C4-2B (cell line): ENCODE measurements at regions not wholly inside any gene's neighbourhood (a gene's known extent, or its start where the extent isn't known, plus 50 kb on each side); places are given as distances from the start of the nearest gene placed in this dataset.

ENCODE experiments used
- H3K27ac ChIP-seq: fragments of 450-650 bp; 2 replicates; pipeline ENCODE4 v1.5.1; 2017
- ZFX ChIP-seq: fragments of 450-650 bp; IDR thresholded peaks from 2 replicates; pipeline ENCODE4 v1.6.1; 2017
- TF ChIP-seq, protein P1 (sequence below): fragments of 450-650 bp; conservative IDR thresholded peaks from 2 replicates; pipeline ENCODE4 v1.5.1; 2017; ENCODE audit warnings: mild to moderate bottlenecking

DNA sequence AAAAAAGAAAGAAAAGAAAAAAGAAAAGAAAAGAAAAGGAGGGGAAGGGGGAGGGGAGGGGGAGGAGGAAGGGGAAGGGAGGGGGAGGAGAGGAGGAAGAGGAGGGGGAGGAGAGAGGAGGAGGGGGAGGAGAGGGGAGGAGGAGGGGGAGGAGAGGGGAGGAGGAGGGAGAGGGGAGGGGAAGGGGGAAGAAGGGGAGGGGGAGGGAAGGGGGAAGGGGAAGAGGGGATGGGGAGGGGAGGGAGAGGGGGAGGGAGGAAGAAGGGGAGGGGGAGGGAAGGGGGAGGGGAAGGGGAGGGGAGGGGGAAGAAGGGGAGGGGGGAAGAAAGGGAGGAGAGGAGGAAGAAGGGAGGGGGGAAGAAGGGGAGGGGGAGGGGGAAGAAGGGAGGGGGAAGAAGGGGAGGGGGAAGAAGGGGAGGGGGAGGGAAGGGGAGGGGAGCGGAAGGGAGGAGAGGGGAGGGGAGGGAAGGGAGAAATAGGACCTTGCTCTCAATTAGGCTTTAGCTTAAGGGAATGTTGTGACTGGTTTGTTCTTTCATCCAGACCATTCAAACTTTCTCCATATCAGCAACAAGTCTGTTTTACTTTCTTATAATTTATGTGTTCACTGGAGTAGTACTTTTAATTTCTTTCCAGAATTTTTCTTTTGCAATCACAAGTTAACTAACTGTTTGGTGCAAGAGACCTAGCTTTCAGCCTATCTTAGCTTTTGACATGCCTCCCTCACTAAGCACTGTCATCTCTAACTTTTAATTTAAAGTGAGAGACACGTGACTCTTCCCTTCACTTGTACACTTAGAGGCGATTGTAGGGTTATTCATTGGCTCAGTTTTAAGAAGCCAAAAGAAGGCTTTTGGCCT lies 76.5 kb upstream of the EGLN3 start:
- TF ChIP-seq ZFX, result no peak
- TF ChIP-seq, protein P1, sequence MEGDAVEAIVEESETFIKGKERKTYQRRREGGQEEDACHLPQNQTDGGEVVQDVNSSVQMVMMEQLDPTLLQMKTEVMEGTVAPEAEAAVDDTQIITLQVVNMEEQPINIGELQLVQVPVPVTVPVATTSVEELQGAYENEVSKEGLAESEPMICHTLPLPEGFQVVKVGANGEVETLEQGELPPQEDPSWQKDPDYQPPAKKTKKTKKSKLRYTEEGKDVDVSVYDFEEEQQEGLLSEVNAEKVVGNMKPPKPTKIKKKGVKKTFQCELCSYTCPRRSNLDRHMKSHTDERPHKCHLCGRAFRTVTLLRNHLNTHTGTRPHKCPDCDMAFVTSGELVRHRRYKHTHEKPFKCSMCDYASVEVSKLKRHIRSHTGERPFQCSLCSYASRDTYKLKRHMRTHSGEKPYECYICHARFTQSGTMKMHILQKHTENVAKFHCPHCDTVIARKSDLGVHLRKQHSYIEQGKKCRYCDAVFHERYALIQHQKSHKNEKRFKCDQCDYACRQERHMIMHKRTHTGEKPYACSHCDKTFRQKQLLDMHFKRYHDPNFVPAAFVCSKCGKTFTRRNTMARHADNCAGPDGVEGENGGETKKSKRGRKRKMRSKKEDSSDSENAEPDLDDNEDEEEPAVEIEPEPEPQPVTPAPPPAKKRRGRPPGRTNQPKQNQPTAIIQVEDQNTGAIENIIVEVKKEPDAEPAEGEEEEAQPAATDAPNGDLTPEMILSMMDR, result no peak
- H3K27ac ChIP-seq, result no peak overlapping the region

DNA sequence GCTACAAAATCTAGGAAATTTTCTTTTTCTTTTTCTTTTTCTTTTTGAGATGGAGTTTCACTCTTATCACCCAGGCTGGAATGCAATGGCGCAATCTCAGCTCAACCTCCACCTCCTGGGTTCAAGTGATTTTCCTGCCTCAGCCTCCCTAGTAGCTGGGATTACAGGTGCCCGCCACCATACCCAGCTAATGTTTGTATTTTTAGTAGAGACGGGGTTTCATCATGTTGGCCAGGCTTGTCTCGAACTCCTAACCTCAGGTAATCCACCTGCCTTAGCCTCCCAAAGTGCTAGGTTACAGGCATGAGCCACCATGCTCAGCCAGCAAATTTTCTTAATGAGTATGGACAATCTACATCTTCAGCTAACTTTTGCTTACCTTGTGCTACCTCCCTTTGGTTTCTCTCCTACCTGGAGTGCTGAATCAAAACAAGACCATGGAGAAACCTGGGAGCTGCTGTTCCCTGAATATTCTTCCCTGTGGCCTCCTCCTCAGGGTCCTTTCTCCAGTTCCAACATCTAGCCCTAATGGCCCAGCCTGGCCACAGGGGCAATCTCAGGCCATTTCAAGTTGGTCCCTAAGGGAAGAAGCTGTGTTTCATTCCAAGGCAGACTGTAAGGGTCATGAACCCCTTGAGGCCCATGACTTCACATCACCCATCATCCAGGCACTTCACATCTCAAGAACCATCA lies 74.6 kb upstream of the EGLN3 start:
- TF ChIP-seq ZFX, result no peak
- TF ChIP-seq, protein P1, result no peak

DNA sequence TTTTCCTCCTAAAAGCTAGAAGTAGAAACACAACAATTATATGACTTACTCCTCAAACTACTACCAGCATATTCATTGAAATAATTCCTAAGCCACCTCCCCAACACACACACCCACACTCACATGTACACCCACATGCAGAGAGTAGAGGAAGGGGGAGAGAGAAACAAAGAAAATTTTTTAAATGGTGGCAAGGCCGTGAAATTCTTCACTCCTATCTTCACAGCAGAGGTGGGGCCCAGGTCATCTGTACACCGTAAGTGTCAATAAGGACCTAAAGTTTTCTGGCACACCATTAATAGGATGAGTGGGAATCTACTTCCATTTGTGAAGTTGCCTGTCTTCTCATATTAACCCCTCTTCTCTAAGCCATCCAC lies 73.9 kb upstream of the EGLN3 start:
- H3K27ac ChIP-seq, result no peak overlapping the region
- no peak for TF ChIP-seq ZFX
- TF ChIP-seq, protein P1, result no peak

More for the DNA sequence above, 74.6 kb upstream of the EGLN3 start:
- H3K27ac ChIP-seq, result no peak overlapping the region

DNA sequence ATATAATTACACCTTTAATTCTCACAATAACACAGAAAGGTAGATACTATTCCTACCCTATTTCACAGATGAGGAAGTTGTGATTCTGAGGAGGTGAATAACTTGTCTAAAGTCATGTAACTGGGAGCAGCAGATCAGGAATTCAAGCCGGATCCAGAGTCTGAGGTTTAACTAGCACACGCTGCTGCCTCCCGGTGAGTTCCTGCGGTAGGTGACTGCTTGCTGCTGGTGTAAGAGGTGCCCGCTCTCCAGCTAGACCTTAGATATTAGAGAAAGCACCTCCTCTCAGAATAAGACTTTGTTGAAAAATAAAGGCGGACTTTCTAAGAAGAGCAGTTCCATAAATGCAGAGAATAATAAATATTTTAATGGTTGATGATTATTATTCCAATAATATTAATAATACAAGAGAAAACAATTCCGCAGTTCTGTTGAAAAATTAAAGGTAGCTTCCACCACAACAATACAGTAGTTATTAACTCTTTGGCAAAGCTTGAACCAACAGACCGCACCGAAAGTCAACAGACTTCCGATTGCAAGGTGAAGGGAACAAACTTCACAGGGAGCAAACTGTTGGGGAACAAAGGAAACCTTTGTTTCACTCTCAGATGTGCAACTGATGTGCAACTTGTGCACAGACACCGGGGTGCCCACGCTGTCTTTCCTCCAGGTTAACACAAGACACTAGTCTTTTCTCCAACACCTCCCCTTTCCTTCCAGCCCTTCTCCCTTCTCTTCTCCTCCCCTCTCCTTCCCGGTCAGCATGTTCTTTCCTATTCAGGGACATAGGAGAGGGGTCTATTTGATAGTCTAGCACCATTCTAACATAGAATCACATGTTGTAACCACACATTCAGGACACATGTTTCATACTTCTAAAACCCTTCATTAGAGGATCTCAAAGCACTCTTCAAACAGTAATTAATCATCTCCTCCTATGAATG lies 73.2 kb upstream of the EGLN3 start:
- TF ChIP-seq, protein P1, result no peak; the same call in 1 of the 2 replicates
- TF ChIP-seq ZFX, result no peak
- H3K27ac ChIP-seq, result no peak overlapping the region

DNA sequence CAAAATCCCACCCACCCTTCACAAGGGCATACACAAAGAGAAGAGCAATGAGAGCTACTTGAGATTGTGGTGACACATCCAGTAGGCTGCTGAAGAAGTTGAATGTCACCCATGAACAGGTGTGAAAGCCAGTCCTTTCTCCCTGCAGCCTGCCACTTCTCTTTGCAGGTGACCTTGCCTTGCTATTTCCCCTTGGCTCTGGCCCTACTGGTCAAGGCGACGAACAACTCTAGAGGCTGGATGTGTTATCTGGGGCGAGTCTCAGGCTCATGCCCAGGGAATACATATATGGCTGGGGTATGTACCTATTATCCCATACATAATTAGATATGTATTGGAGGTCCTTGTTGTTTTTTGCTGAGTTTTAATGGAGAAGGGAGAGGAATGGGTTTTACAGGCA lies 70.2 kb upstream of the EGLN3 start:
- TF ChIP-seq, protein P1, result no peak
- no peak for TF ChIP-seq ZFX
- H3K27ac ChIP-seq, result no peak overlapping the region

DNA sequence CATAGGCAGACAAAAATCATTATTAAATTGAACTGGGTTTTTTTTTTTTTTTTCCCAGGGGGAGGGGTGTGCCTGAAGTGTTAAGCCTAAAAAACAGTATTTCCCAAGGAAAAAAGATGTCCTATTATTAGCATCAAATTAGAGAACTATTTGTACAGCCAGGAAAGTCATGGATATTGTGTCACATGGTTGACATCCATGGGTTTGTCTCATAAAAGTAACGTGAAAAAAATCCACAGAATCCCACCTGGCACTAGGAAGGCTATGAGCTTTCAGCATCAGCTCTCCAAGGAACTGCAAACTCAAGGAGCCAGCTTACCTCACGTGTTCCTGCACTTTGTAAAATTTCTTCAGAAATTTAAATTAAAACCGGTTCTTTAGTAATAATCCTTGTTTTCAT lies 69.1 kb upstream of the EGLN3 start:
- H3K27ac ChIP-seq, result no peak overlapping the region
- TF ChIP-seq ZFX, result no peak
- TF ChIP-seq, protein P1, result no peak
